ENCODE measurements at regions not wholly inside any gene's neighbourhood (a gene's known extent, or its start where the extent isn't known, plus 50 kb on each side); places are given as distances from the start of the nearest gene placed in this dataset.
"Not testable (repeated sequence)": the region's sequence is repeated elsewhere in the genome, so short reads cannot be mapped to it uniquely, and the experiment has no call there.

- no peak for DNase-seq (ENCODE audit: low read depth)
Measured at GRCh38 chr1:213417225-213417820, 366.3 kb downstream of the RPS6KC1 start.

- no peak for DNase-seq (ENCODE audit: low read depth)
Measured at GRCh38 chr1:213417846-213418245, 366.8 kb downstream of the RPS6KC1 start.

- no peak for DNase-seq (ENCODE audit: low read depth)
Measured at GRCh38 chr1:213418268-213419071, 367.4 kb downstream of the RPS6KC1 start.

GRCh38 chr1:213419401-213420030 is 368.5 kb downstream of the RPS6KC1 start:
- DNase-seq (ENCODE audit: low read depth), result no peak

GRCh38 chr1:213421178-213421577 is 370.1 kb downstream of the RPS6KC1 start:
- not testable (repeated sequence) for DNase-seq (ENCODE audit: low read depth)

- DNase-seq (ENCODE audit: low read depth), result no peak
Measured at GRCh38 chr1:213423041-213423440, 372.0 kb downstream of the RPS6KC1 start.

- no peak for DNase-seq (ENCODE audit: low read depth)
Measured at GRCh38 chr1:213423605-213424004, 372.6 kb downstream of the RPS6KC1 start.

- DNase-seq (ENCODE audit: low read depth), result no peak
Measured at GRCh38 chr1:213425376-213426030, 374.5 kb downstream of the RPS6KC1 start.

- DNase-seq (ENCODE audit: low read depth), result no peak
Measured at GRCh38 chr1:213429642-213430041, 378.6 kb downstream of the RPS6KC1 start.

- no peak for DNase-seq (ENCODE audit: low read depth)
Measured at GRCh38 chr1:213435715-213436114, 384.7 kb downstream of the RPS6KC1 start.

GRCh38 chr1:213438339-213438738 is 387.3 kb downstream of the RPS6KC1 start:
- DNase-seq (ENCODE audit: low read depth), result no peak

GRCh38 chr1:213439703-213440102 is 388.7 kb downstream of the RPS6KC1 start:
- no peak for DNase-seq (ENCODE audit: low read depth)

- DNase-seq (ENCODE audit: low read depth), result no peak
Measured at GRCh38 chr1:213440766-213441165, 389.7 kb downstream of the RPS6KC1 start.

- DNase-seq (ENCODE audit: low read depth), result no peak
Measured at GRCh38 chr1:213443415-213443814, 392.4 kb downstream of the RPS6KC1 start.

GRCh38 chr1:213444224-213444623 is 393.2 kb downstream of the RPS6KC1 start:
- DNase-seq (ENCODE audit: low read depth), result no peak

GRCh38 chr1:213446496-213446895 is 395.5 kb downstream of the RPS6KC1 start:
- DNase-seq (ENCODE audit: low read depth), result no peak

- DNase-seq (ENCODE audit: low read depth), result no peak
Measured at GRCh38 chr1:213448360-213448759, 397.3 kb downstream of the RPS6KC1 start.

GRCh38 chr1:213448776-213449175 is 397.7 kb downstream of the RPS6KC1 start:
- DNase-seq (ENCODE audit: low read depth), result no peak

GRCh38 chr1:213452501-213452900 is 401.5 kb downstream of the RPS6KC1 start:
- no peak for DNase-seq (ENCODE audit: low read depth)

GRCh38 chr1:213457186-213457585 is 406.1 kb downstream of the RPS6KC1 start:
- DNase-seq (ENCODE audit: low read depth), result no peak

GRCh38 chr1:213457733-213458132 is 406.7 kb downstream of the RPS6KC1 start:
- DNase-seq (ENCODE audit: low read depth), result no peak

- not testable (repeated sequence) for DNase-seq (ENCODE audit: low read depth)
Measured at GRCh38 chr1:213462374-213462773, 411.3 kb downstream of the RPS6KC1 start.
